ENCODE measurements at regions not wholly inside any gene's neighbourhood (a gene's known extent, or its start where the extent isn't known, plus 50 kb on each side); places are given as distances from the start of the nearest gene placed in this dataset.
"Not testable (repeated sequence)": the region's sequence is repeated elsewhere in the genome, so short reads cannot be mapped to it uniquely, and the experiment has no call there.

DNA sequence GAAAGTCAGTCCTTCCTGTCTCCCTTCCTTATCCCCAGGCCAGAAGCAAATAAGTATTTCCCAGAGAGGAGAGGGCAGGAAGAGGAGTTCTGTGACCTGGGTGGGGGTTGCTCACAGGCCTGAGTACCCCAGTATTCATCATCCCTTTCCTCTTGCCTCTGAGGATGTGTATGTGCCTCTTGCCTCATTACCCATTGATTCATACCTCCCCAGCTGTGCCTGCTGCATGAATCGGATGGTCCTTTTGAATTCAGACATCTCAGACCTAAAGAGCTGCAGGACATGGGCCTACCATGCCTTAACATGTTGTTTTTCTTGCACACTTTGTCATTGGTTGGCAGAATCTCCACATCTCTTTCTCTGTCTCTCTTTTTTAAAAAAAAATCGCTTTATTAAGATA is 112.8 kb upstream of the SHB start:
- no peak for DNase-seq

DNA sequence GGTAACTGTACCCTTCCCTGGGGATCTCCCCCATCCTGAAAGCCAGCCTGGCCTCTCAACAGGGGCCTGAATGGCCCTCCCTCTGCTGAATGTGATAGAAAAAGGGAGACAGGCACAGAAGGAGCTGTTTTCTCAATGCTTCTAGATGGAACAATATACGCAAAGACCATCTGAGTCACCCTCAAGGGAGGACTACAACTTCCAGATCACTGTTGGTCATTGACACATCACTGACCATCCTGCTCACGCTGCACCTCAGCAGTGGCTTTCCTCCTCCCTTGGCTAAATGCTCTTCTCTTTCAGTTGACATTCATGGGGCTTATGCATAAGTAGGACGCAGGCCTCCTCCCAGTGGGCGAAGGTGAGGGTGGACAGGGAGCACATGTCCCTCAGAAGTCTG is 112.2 kb upstream of the SHB start:
- DNase-seq = no peak

DNA sequence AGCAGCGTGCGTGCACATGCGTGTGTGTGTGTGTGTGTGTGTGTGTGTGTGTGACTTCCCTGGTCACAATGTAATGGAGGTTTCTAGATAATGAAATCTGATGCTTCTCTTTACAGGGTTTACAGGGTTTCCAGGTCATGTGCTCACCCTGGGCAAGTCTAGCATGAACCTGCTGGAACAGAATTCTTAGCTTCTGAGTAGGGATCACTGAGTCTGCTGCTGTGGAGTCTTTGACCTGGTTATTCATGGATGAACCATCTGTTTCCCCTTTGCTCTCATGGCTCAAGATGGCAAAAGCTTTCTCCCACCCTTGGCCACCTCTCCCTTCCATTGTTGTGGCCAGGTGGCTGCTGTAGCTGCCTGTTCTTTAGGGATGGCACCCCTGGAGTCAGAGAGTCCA is 111.6 kb upstream of the SHB start:
- no peak for DNase-seq

DNA sequence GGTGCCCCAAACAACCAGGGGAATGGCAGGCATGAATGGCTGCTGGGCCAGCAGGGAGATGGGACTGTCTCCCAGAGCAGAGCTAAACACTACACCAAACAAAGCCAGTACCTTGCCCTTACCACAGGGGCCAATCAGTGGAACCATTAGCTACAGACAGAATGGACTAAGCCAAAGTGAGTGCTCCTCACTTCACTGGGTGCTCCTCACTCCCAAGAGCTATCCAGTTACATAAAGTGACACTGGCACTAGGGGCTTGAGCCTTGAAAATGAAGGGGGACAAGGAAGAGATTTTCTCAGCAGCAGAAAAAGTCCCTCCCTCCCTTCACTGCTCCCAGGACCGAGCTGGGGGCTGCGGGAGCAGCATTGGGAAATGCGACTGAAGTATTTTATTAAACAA is 110.9 kb upstream of the SHB start:
- DNase-seq = no peak

DNA sequence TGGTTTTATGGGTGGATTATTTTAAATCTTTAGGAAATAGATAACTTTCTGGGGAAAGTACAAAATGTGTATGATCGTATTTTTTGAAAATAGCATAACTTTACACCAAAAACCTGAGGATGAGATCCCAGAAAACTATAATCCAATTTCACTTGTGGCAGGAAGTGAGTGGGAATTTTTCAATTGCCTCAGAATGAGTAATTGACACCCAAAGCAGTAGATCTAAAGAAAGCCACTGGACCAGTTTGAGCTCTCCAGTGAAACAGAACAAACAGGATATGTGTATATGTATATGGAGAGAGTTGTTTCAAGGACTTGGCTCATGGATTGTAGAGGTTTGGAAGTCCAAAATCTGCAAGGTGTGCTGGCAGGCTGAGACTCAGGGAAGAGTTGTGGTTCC is 109.2 kb upstream of the SHB start:
- DNase-seq = no peak

DNA sequence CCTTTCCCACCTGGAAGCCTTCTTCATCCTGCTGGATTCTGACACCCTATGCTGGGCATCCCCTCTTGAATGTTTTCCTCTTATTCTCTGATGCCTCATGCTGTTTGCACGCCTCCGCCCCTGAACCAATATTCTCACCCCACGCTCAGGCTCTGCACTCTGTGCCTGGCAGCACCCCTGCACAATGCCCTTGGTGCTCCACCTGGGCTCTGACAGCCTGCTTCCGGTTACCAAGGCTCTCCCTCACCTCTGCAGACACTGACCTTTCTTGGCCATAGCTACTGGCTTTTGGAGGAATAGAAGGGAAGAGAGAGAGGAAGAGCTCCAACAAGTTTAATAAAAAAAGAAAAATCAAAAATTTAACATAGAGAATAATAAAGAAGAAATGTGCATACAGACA is 108.7 kb upstream of the SHB start:
- no peak for DNase-seq

DNA sequence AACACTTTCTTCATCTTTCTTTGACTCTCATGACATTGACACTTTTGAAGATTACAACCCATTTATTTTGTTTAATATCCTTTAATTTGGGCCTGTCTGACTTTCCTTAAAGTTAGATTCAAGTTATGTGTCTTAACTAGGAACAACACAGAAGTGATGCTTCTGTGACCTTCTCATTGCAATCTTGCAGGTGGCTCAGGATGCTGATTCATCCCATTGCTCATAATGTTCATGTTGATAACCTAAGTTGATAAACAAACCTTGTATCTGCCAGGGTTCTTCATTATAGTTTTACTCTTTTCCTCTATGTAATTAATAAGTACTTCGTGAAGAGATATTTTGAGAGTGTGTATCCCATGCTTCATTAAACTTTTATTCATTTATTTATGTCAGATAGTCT is 107.2 kb upstream of the SHB start:
- no peak for DNase-seq

DNA sequence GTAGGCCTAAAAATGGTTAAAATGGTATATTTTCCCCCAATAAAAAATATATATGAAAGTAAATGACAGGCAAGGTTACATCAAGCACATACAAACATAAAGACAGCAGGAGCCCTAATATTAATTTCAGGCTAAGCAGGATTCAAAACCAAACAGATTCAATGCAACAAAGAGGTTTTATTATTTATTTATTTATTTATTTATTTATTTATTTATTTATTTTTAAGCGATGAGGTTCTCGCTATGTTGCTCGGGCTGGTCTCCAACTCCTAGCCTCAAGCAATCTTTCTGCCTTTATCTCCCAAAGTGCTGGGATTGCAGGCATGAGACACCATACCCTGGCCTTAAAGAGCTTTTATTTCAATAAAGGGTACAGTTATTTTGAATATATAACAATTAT is 106.4 kb upstream of the SHB start:
- DNase-seq = no peak

DNA sequence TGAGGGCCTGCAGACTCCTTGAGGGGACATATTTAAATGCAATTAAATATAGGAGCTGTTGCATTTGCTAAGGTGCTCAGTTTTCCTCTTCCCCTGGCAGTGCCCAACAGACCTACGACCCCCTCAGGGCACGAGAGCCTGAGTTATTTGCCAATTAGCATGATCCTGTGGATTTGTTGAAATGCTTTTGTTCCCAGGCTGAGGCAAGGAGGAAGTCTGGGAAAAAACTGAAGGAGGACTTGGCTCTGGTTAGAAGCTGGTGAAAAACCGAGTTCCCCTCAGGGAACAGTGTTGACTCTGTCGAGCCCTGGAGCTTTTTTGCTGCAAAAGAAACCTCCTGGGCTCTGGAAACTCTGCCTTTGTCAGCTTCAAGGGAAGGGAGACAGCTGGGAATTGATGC is 103.6 kb upstream of the SHB start:
- DNase-seq = no peak

DNA sequence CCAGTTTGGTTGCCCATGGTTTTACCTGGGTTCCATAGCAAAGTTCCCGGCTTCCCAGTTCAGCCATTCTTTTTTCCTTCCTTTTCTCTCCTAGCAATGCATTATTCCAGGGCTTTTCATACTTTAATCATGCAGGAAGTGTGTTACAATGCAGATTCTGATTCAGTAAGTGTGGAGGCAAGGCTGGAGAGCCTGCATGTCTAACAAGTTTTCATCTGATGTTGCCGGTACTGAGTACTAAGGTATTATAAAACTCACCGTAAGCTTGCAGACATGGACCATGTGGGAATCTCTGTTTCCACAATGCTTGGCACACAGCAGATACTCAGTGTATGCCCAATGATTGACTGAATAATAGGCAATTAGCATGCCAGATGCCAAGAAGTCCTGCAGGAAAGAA is 102.9 kb upstream of the SHB start:
- DNase-seq = no peak

DNA sequence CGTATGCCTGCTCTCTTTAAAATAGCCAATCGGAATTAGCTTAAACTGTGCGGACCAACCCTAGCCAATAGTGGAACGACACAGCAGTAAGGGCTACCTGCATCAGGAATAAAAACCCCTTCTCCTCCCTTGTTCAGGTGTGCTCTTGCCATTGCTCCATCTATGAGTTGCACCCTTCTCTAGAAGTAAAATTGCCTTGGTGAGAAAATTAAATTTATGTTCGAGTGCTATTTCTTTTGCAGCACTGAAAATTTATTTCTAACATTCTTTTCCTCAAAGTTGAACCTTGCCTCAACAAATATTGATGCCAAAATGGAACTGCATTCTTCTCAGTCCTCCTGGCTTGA is 102.5 kb upstream of the SHB start:
- no peak for DNase-seq

DNA sequence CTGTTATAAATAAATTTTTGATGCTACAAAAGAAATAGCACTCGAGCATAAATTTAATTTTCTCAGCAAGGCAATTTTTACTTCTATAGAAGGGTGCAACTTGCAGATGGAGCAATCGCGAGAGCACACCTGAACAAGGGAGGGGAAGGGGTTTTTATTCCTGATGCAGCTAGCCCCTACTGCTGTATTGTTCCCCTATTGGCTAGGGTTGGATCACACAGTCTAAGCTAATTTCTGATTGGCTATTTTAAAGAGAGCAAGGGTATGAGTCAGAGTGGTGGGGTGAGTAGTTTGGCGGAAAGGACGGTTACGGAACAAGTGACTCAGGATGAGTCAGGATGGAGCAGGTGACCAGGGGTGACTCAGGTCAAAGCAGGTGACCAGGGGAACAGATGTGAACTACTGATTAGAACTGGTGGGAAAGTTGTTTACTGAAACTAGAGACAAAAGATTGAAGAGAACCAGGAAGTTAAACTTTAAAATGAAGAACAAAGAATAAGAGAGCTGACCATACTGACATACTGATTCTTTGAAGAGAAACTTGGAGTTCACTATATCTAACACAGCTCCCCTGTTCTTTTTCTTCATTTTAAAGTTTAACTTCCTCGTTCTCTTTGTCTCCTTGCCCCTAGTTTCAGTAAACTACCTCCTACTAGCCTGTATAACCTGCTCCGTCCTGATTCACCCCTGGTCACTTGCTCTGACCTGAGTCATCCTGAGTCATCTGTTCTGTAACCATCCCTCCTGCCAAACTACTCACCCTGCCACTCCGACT is 101.9 kb upstream of the SHB start:
- DNase-seq = not testable (repeated sequence)

DNA sequence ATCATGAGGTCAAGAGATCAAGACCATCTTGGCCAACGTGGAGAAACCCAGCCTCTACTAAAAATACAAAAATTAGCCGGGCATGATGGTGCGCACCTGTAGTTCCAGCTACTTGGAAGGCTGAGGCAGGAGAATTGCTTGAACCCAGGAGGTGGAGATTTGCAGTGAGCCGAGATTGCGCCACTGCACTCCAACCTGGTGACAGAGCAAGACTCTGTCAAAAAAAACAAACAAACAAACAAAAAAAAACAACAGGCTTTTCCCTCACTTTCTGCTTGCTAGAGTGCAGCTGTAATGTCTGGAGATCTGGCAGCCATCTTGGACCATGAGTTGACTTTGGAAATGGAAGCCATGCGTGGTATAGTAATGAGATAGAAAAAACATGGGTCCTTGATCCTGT is 101.1 kb upstream of the SHB start:
- not testable (repeated sequence) for DNase-seq

DNA sequence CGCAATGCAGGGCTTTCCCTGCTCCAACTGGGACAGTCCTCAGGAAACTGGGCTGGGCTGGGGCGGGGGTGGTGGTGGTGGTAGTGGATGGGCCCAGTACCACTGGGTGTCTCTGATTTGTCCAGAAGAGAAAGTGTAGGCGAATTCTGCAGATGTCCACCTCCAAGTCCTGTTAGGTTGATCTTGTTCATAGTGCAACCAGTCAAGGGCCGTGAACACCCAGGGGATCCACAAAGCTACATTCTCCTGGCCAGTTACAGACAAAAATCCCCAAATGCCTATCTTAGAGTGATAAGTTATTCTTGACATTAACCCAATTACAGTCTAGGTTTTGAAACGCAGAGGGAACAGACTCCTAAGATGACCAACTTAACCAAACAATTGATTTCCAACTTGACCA is 97.5 kb upstream of the SHB start:
- DNase-seq = no peak

DNA sequence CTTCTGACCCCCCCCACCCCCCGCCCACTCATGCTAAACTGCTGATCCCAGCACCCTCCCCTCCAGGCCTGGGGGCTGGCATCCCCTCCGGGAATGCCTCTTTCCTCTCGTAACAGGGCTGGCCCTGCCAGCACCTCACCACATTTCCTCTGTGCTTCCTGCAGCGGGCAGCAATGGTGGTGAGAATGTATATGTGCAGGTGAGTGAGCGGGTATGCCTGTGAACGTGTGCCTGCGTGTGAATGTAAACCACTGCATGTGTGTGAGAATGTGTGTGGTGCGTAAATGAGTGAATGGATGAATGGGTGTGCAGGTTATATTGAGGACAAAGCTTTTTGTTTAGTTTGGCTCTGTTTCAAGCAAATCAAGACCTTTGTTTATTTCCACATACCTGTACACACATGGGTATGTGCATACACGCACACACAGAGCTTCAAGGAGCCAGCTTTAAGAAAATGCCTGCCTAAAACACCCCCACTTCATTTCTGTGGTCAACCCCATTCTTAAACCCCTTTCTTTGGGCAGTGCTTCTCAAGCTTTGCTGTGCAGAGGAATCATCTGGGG is 95.7 kb upstream of the SHB start:
- DNase-seq = no peak

DNA sequence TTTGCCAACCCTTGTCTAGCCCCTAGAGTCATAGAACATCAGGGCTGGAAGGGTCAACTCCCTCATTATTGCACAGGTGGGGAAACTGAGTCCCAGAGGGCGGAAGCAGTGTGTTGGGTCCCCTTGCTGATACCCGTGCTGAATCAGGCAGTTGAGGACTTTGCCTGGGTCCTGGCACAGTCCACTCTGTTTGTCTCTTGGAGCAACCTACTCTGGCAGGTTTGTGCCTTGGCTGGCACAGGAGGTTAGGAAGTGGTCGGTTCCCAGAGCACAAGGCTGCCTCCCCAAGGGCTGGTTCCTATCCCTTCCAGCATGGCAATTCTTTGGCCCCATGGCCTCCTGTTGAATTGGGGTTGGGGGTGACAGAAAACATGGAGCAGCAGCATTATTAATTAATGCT is 94.5 kb upstream of the SHB start:
- DNase-seq = no peak

DNA sequence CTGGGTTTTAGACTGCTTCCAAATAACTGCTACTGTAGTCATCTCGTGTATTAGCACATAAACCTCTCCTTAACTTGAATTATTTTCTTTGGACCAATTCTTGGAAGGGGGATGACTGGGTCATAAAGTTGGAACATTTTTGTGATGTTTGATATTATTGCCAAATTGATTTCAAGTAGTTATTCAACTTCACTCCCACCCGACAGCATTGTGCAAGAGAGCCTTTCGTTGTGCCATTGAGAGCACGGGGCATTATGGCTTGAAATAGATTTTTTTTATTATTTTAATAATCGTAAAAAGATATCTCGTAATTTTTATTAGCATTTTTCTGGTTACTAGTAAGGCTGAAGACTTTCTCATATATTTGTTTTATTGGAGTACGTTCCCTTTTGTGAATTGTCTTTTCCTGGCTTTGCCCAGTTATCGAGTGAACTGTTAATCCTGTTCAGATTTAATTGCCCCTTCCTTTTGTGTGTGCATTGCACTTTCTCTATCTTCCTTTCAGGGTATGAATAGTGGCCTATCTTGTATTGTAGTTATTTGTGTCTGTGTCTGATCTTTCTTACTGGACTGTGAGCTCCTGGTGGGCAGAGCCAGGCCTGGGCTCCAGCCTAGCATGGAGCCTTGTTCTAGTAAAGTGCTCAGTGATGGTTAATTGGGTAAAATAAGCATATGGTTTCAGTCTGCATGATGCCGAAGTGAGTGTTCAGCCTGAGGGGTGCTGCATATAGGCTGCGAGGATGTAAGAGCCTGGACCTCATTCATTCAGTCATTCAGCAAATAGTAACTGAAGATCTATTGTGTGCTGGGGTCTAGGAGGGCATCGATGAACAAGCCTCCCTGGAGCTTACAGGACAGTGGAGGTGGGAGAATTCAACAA is 93.5 kb upstream of the SHB start:
- DNase-seq = no peak

DNA sequence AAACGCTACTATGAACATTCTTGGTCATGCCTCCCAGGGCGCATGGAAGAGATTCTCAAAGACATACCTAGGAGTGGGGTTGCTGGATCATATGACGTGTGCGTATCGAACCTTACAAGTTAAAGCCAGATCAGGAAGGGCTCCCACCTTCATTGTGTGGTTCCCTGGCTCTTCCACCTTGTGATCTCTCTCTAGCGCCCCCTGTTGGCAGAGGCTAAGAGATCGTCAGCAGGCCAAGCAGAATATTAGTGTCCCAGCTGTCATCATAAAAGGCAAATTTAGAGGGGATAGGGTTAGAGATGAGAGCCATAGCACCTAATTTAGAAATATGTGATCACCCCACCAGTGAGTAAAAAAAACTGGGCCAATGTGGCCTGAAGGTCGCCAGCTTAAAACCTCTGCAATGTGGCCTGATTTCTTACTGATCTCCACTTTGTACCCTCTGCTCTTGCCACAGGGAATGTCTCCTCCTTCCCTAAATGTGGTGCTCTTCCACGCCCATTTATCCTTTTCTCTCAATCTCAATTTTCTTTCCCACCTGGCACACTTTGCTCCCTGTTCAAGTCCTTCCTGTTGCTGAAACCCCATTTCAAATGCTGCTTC is 91.7 kb upstream of the SHB start:
- peak; percentile 50 to 59 for DNase-seq

DNA sequence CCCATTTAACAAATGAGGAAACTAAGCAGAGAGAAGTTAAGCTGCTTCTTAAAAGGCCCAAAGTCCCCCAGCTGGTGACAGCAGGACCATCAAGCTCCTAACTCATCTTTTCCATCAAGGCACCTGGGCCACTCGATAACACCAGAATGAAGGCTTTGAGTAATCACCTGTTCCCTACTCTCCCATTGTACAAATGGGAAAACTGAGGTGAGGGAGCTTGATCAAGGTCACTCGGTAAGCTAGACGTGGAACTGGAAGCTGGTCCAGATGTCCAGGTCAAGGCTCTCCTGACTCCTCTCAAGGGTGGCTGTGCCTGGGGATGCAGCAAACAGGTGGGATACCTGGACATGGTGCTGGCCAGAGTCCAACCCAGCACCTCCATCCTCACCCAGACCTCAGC is 90.6 kb upstream of the SHB start:
- DNase-seq = no peak

DNA sequence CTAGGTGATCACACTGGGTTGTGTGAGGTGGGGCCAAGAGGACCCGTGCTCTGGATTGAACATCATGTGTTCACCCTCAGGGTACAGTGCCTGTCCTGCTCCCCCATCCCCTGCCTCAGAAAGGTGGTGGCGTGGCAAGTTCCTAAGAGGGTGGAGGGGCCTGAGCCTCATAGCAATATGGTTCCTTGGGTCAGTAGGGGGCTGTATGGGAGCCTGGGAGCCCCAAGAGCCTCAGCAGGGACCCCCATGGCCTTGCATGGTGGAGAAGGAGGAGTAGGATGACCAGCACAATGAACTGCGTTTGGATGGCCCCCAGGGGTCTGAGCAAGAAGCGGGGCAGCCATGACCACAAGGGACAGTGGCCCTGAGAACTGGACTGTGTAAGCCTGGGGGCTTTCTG is 89.6 kb upstream of the SHB start:
- DNase-seq = no peak

DNA sequence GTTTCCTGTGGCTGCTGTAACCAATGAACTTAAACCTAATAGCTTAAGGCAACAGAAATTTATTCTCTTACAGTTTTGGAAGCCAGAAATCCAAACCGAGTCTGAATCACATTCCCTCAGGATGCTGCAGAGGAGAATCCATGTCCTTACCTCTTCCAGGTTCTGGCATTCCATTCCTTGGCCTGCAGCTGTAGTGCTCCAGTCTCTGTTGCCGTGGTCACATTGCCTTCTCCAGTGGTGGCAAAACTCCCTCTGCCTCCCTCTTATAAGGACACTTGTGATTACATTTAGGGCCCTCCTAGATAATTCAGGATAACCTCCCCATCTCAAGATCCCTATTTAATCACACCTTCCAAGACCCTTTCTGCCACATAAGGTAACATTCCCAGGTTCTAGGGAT is 88.7 kb upstream of the SHB start:
- DNase-seq = no peak

DNA sequence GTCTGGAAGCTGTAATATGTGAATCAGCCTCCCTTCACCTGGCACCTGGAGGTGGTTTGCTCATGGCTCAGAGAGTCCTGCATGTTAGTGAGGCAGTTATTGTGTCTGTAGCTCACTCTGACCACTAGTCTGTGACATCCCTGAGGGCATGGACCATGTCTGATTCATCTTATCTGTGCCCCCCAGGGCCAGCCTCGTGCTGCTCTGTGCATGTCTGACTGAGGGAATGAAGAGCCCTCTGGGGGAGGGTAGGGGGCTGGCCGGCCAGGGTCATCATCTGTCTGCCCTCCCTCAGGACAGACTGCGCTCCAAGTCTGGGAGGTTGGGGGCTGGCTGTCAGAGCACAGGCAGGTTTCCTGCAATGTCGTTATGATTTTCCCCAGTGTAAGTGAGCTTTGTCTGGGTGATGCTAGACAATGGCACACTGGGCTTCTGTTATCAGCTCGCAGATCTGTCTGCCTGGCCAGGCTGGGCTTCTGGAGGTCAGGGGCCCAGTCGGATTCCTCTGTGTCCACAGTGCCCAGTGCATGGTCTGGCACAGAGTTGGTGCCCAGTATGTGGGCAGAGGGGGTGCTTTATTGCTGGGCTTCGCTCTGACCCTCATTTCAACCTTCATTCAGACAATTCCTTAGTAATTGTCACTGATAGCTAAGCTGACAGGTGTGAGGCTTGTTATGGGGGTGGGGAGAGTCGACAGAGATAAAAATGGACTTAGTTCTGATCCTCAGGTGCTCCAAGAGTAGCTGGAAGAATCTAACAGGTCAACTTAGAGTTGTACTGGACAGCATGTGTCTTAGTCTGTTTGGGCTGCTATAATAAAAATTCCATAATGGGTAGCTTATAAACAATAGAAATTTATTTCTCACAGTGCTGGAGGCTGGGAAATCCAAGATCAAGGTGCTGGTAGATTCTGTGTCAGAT is 85.7 kb upstream of the SHB start:
- DNase-seq = no peak

DNA sequence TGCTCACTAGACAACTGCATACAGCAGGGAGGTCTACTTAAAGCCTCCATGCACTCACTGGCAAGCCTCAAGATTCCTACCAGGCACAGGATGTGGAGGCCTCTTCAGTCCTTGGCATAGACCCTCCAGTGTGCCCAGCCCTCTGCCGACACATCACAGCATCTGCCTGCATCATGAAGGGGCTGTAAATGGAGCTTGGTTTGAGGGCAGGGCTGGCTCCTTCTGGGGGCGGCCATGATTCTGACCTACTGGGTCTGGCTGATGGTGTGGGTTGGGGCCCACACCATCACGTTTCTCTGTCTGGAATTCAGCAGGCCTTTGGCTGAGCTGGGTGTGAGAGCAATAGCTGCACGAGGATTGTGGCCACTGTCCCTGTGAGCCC is 84.9 kb upstream of the SHB start:
- no peak for DNase-seq

All from activated CD4-positive, alpha-beta T cell treated with anti-CD3 and anti-CD28 coated beads for 4 hours (primary cell).